Panc1 (cell line): ENCODE measurements at regions not wholly inside any gene's neighbourhood (a gene's known extent, or its start where the extent isn't known, plus 50 kb on each side); places are given as distances from the start of the nearest gene placed in this dataset.

ENCODE experiments used
- ATAC-seq: fragments of 200-7000 bp; cut with Tn5 transposase; 2 replicates; pipeline ENCODE4 v1.9.1; 2020; ENCODE audit warnings: mild to moderate bottlenecking, moderate library complexity
- BruUV-seq: library from RNA; stranded (reverse); fragments of 400-500 nt; replicated peaks from 2 replicates; lab custom pipeline; 2021; lab: Mats Ljungman, UMichigan
- CTCF ChIA-PET: fragments of 300-600 bp; sonication (Branson Sonifier 250); formaldehyde crosslinking; loops from one replicate; lab custom pipeline; 2022; ENCODE audit warnings: antibody characterized with exemption; lab: Charles Lee
- POLR2A ChIA-PET: fragments of 300-600 bp; sonication (Branson Sonifier 250); formaldehyde crosslinking; loops from one replicate; lab custom pipeline; 2022; ENCODE audit warnings: antibody characterized with exemption; lab: Charles Lee
- DNase-seq: peaks from one replicate; pipeline ENCODE4 v3.0.0-alpha.2; 2010; ENCODE audit warnings: low read depth, low spot score
- H3K27ac ChIP-seq: 2 replicates; pipeline ENCODE4 v1.5.1; 2011; ENCODE audit warnings: mild to moderate bottlenecking, low read length, inconsistent platforms
- H3K27me3 ChIP-seq: fragments of 200-500 bp; sonication (Bioruptor generic); 2 replicates; pipeline ENCODE4 v1.6.0; 2014; ENCODE audit warnings: low read length, inconsistent platforms; ENCODE audit not compliant: control insufficient read depth, insufficient read depth
- H3K36me3 ChIP-seq: fragments of 200-500 bp; sonication (Bioruptor generic); 2 replicates; pipeline ENCODE4 v1.5.1; 2014; ENCODE audit warnings: inconsistent platforms, mild to moderate bottlenecking, low read length, moderate library complexity; ENCODE audit not compliant: control insufficient read depth, insufficient read depth
- H3K4me1 ChIP-seq: 2 replicates; pipeline ENCODE4 v1.5.1; 2011; ENCODE audit warnings: inconsistent platforms, mild to moderate bottlenecking, low read length, moderate library complexity; ENCODE audit not compliant: control insufficient read depth, insufficient read depth
- H3K4me3 ChIP-seq, 2 experiments: 2 replicates each; pipeline ENCODE4 v1.5.1; 2011 to 2012; ENCODE audit warnings: low read depth in 2 of 2, low read length in 2 of 2, mild to moderate bottlenecking in 2 of 2, inconsistent platforms in 1 of 2, moderate library complexity in 1 of 2
- H3K9me3 ChIP-seq: fragments of 200-500 bp; sonication (Bioruptor generic); 2 replicates; pipeline ENCODE4 v1.5.1; 2014; ENCODE audit warnings: low read depth, mild to moderate bottlenecking, inconsistent platforms, low read length, moderate library complexity; ENCODE audit not compliant: control insufficient read depth, insufficient read depth
- CTCF ChIP-seq: fragments of 450-650 bp; IDR thresholded peaks from 2 replicates; pipeline ENCODE4 v1.5.1; 2017; ENCODE audit warnings: mild to moderate bottlenecking
- POLR2AphosphoS5 ChIP-seq: IDR thresholded peaks from 2 replicates; pipeline ENCODE4 v1.6.1; 2012; ENCODE audit warnings: mild to moderate bottlenecking, low read depth, low read length, moderate library complexity
- REST ChIP-seq, 2 experiments: IDR thresholded peaks; 2 replicates each; pipeline ENCODE4 v1.6.1; 2011 to 2012; ENCODE audit warnings: low read depth in 2 of 2, control low read depth in 1 of 2, low read length in 1 of 2, mild to moderate bottlenecking in 1 of 2, moderate library complexity in 1 of 2; ENCODE audit not compliant: insufficient read depth in 1 of 2
- SIN3A ChIP-seq: IDR thresholded peaks from 2 replicates; pipeline ENCODE4 v1.6.1; 2012; ENCODE audit warnings: low read depth, mild to moderate bottlenecking, low read length, moderate library complexity, borderline replicate concordance; ENCODE audit not compliant: insufficient read depth
- TCF7L2 ChIP-seq: IDR thresholded peaks from 2 replicates; pipeline ENCODE4 v1.6.1; 2011; ENCODE audit warnings: mild to moderate bottlenecking, low read depth, low read length, inconsistent platforms
- in situ Hi-C: cut with HindIII; loops from 2 replicates; pipeline ENCODE4 v1.10.0; 2016; ENCODE audit warnings: low sequenced_read_pairs, low pct_unique_long_range_greater_than_20kb
- intact Hi-C: fragments of 100-400 bp; cut with micrococcal nuclease; formaldehyde crosslinking; loops from one replicate; pipeline ENCODE4 v1.10.0; 2022; ENCODE audit not compliant: unreplicated experiment

- Histone ChIP-seq H3K27ac (no peak overlapping the region), H3K4me1 (no peaks in the 10 kb centered on the region), H3K27me3 (no peaks in the 10 kb centered on the region), H3K36me3 (no peaks in the 10 kb centered on the region), H3K4me3 (no peak overlapping the region), H3K9me3 (no peaks in the 10 kb centered on the region)
- no peak for ATAC-seq
- no peak for DNase-seq
- ChIA-PET CTCF (no interaction called here), POLR2A (no interaction called here)
- intact Hi-C loops = no loop called here
- BruUV-seq = no TSS peak
- in situ Hi-C loops = no loop called here
- TF ChIP-seq TCF7L2 (no peak), CTCF (no peak), POLR2AphosphoS5 (no peak), REST (IDR thresholded peaks at IDR 0.05; ENCODE audit: insufficient read depth in 1 of 2, low read depth in 2 of 2, low read length in 1 of 2) (no peak)
Measured at GRCh38 chr3:68402235-68402918, 530.0 kb downstream of the TAFA4 start.

DNA sequence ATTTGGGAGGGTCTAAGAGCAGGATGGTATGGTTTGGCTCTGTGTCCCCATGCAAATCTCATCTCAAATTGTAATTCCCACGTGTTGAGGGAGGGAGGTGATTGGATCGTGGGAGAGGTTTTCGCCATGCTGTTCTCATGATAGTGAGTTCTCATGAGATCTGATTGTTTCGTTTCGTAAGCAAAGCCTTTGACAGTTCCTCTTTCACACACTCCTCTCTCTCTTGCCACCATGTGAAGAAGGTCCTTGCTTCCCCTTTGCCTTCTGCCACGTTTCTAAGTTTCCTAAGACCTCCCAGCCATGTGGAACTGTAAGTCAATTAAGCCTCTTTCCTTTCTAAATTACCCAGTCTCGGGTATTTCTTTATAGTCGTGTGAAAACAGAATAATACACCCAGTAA is 553.7 kb downstream of the TAFA4 start:
- no peak for DNase-seq
- no peak overlapping the region for H3K27ac ChIP-seq
- in situ Hi-C loops (no loop called here), intact Hi-C loops (no loop called here)
- BruUV-seq = no TSS peak
- CTCF ChIA-PET = no interaction called here
- H3K4me1 ChIP-seq = no peaks in the 10 kb centered on the region
- no peaks in the 10 kb centered on the region for H3K27me3 ChIP-seq
- H3K4me3 ChIP-seq = no peak overlapping the region
- no peak for ATAC-seq
- H3K36me3 ChIP-seq = no peaks in the 10 kb centered on the region
- H3K9me3 ChIP-seq = no peaks in the 10 kb centered on the region
- TF ChIP-seq SIN3A = no peak
- TF ChIP-seq POLR2AphosphoS5 = no peak
- TF ChIP-seq TCF7L2 = no peak
- POLR2A ChIA-PET = no interaction called here

DNA sequence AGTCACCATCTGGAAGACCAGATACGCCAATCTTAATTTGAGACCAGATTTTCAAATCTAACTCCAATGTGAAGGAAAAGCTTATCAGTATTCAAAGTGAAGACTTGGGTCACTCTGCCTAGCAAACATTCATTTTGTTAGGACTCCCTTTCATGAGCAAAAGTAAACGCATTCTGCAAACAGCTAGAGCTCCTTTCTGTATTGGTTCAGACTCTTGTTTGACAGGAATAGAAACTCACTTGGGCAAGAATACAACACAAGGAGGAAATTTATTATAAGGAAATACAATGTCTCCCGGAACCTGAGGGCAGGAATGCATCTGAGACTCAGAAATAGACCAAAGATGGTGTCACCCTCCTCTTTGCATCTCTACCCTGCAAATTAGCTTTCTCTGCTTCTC is 558.6 kb downstream of the TAFA4 start:
- no peaks in the 10 kb centered on the region for H3K36me3 ChIP-seq
- no TSS peak for BruUV-seq
- CTCF ChIA-PET = no interaction called here
- no peak overlapping the region for H3K27ac ChIP-seq
- intact Hi-C loops = no loop called here
- TF ChIP-seq POLR2AphosphoS5 = no peak
- no peak for TF ChIP-seq REST (IDR thresholded peaks at IDR 0.05; ENCODE audit: insufficient read depth in 1 of 2, low read depth in 2 of 2, low read length in 1 of 2)
- TF ChIP-seq TCF7L2 = no peak
- TF ChIP-seq CTCF = no peak
- TF ChIP-seq SIN3A = no peak
- H3K27me3 ChIP-seq = no peaks in the 10 kb centered on the region
- H3K4me1 ChIP-seq = no peaks in the 10 kb centered on the region
- H3K4me3 ChIP-seq = no peak overlapping the region
- no peaks in the 10 kb centered on the region for H3K9me3 ChIP-seq
- POLR2A ChIA-PET = no interaction called here
- DNase-seq (no peak), ATAC-seq (no peak)
- in situ Hi-C loops = no loop called here
